ENCODE measurements at regions not wholly inside any gene's neighbourhood (a gene's known extent, or its start where the extent isn't known, plus 50 kb on each side); places are given as distances from the start of the nearest gene placed in this dataset.
A peak's percentile ranks its signal among the peaks of the same experiment; 100 is the strongest.

- H3K36me3 ChIP-seq (replicated peaks in 1 of 2), result no peaks in the 10 kb centered on the region
- TF ChIP-seq POLR2A (IDR thresholded peaks at IDR 0.05), result no peak
- TF ChIP-seq, protein P1, sequence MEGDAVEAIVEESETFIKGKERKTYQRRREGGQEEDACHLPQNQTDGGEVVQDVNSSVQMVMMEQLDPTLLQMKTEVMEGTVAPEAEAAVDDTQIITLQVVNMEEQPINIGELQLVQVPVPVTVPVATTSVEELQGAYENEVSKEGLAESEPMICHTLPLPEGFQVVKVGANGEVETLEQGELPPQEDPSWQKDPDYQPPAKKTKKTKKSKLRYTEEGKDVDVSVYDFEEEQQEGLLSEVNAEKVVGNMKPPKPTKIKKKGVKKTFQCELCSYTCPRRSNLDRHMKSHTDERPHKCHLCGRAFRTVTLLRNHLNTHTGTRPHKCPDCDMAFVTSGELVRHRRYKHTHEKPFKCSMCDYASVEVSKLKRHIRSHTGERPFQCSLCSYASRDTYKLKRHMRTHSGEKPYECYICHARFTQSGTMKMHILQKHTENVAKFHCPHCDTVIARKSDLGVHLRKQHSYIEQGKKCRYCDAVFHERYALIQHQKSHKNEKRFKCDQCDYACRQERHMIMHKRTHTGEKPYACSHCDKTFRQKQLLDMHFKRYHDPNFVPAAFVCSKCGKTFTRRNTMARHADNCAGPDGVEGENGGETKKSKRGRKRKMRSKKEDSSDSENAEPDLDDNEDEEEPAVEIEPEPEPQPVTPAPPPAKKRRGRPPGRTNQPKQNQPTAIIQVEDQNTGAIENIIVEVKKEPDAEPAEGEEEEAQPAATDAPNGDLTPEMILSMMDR (IDR thresholded peaks at IDR 0.05), result no peak
- no peaks in the 10 kb centered on the region for H3K27me3 ChIP-seq
- peaks cover 0 to 3% (median 0%) of the 10 kb centered on the region in 3 donors for H3K9me3 ChIP-seq (replicated peaks in 1 of 3)
- DNase-seq, result no peak
- WGBS, 4 donors, result 72 to 83% (median 81%) methylated on average over 2 of the region's 2 CpGs
- no peaks in the 10 kb centered on the region for H3K4me1 ChIP-seq (replicated peaks in 1 of 2)
- H3K4me3 ChIP-seq, result no peak overlapping the region
- H3K27ac ChIP-seq, result no peak overlapping the region
- intact Hi-C loops (cut with DNase I), result no loop called here
Observed at GRCh38 chr14:86672080-86672479, 1142.1 kb downstream of the FLRT2 start.

GRCh38 chr14:86665975-86666374, 1136.0 kb downstream of the FLRT2 start:
- intact Hi-C loops (cut with DNase I), result no loop called here
- no peak for TF ChIP-seq POLR2A (IDR thresholded peaks at IDR 0.05)
- TF ChIP-seq, protein P1 (IDR thresholded peaks at IDR 0.05), result no peak
- H3K9me3 ChIP-seq (replicated peaks in 1 of 3), result peaks cover 0 to 3% (median 0%) of the 10 kb centered on the region in 3 donors
- no peaks in the 10 kb centered on the region for H3K27me3 ChIP-seq
- H3K36me3 ChIP-seq (replicated peaks in 1 of 2), result no peaks in the 10 kb centered on the region
- WGBS, 4 donors, result 81 to 88% (median 83%) methylated on average over 1 of the region's 1 CpG
- H3K4me3 ChIP-seq, result no peak overlapping the region
- H3K27ac ChIP-seq, result no peak overlapping the region
- H3K4me1 ChIP-seq (replicated peaks in 1 of 2), result no peaks in the 10 kb centered on the region
- DNase-seq, result no peak

GRCh38 chr14:86662334-86662733, 1132.4 kb downstream of the FLRT2 start:
- TF ChIP-seq, protein P1 (IDR thresholded peaks at IDR 0.05), result no peak
- no peak for TF ChIP-seq POLR2A (IDR thresholded peaks at IDR 0.05)
- Histone ChIP-seq H3K4me1 (replicated peaks in 1 of 2) (no peaks in the 10 kb centered on the region), H3K4me3 (no peak overlapping the region), H3K36me3 (replicated peaks in 1 of 2) (no peaks in the 10 kb centered on the region), H3K9me3 (replicated peaks in 1 of 3) (no peaks in the 10 kb centered on the region), H3K27me3 (no peaks in the 10 kb centered on the region), H3K27ac (no peak overlapping the region)
- intact Hi-C loops (cut with DNase I), result no loop called here
- 77 to 88% (median 84%) methylated on average over 3 of the region's 3 CpGs for WGBS, 4 donors
- no peak for DNase-seq

DNA sequence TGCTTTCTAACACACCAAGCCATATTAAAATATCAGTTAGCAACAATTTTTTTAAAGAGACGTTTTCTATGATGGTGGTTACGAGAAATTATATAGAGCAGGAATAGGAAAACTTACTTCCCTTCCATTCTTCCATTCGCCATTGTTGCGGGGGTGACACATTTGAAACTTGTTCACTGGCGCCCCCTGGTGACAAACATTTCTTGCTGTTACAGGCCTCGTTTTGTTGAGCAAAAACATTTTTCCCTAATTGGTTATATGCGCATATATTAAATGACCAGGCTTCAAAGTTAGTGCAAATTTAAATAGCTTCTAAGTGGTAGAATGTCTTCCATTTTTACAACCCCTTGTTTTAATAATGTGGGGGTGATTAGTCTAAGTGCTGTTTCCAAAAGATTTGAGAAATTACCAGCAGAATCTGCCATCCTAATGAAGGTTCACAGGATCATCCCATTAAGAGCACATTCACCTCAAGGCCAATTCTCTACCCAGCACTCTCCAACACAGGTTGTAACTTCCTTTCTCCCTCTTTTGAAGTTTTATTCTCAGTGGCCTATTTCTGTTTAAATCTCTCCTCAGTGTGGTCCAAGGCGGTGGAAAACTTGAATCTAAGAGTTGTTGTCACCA, 1124.7 kb downstream of the FLRT2 start:
- intact Hi-C loops (cut with DNase I), result no loop called here
- peak; percentile 27 to 76 (median 62) for DNase-seq
- no peaks in the 10 kb centered on the region for H3K27me3 ChIP-seq
- no peak overlapping the region for H3K27ac ChIP-seq
- H3K9me3 ChIP-seq (replicated peaks in 1 of 3), result no peaks in the 10 kb centered on the region
- TF ChIP-seq POLR2A (IDR thresholded peaks at IDR 0.05), result no peak
- TF ChIP-seq, protein P1 (IDR thresholded peaks at IDR 0.05), result peak in 4 of 6 experiments; percentile 23 to 50 (median 47)
- H3K4me1 ChIP-seq (replicated peaks in 1 of 2), result no peaks in the 10 kb centered on the region
- no peak overlapping the region for H3K4me3 ChIP-seq
- 58 to 65% (median 60%) methylated on average over 8 of the region's 8 CpGs for WGBS, 4 donors
- no peaks in the 10 kb centered on the region for H3K36me3 ChIP-seq (replicated peaks in 1 of 2)

Measured in adrenal gland (tissue), 9 donors.